GM12891 (cell line): ENCODE measurements at regions not wholly inside any gene's neighbourhood (a gene's known extent, or its start where the extent isn't known, plus 50 kb on each side); places are given as distances from the start of the nearest gene placed in this dataset.

Experiments used
- DNase-seq: peaks from one replicate; pipeline ENCODE4 v3.0.0; 2011; ENCODE audit warnings: low spot score; ENCODE audit not compliant: insufficient read length
- FAIRE-seq: peaks from 2 replicates; lab custom pipeline; 2011; peaks lifted over from hg19 to GRCh38; lab: Jason Lieb, UNC
- PAX5 ChIP-seq: IDR thresholded peaks from 2 replicates; pipeline ENCODE4 v1.6.1; 2011; ENCODE audit warnings: low read length, moderate library complexity, mild to moderate bottlenecking; ENCODE audit not compliant: insufficient read depth, severe bottlenecking
- POLR2A ChIP-seq: IDR thresholded peaks from 2 replicates; pipeline ENCODE4 v1.6.1; 2011; ENCODE audit warnings: low read depth, low read length, control low read depth
- POLR2AphosphoS5 ChIP-seq: IDR thresholded peaks from 2 replicates; pipeline ENCODE4 v1.6.1; 2011; ENCODE audit warnings: low read depth, low read length, control low read depth
- POU2F2 ChIP-seq: IDR thresholded peaks from 2 replicates; pipeline ENCODE4 v1.6.1; 2011; ENCODE audit warnings: low read depth, mild to moderate bottlenecking, control low read depth, low read length, moderate library complexity
- SPI1 ChIP-seq: IDR thresholded peaks from 2 replicates; pipeline ENCODE4 v1.6.1; 2011; ENCODE audit warnings: low read depth, low read length, control low read depth
- TAF1 ChIP-seq: IDR thresholded peaks from 2 replicates; pipeline ENCODE4 v1.6.1; 2011; ENCODE audit warnings: low read depth, low read length, control low read depth

GRCh38 chr16:76612497-76612896 is 335.3 kb downstream of the CNTNAP4 start:
- no peak for FAIRE-seq

GRCh38 chr16:76614269-76614668 is 337.1 kb downstream of the CNTNAP4 start:
- no peak for TF ChIP-seq POLR2AphosphoS5
- TF ChIP-seq POU2F2 = no peak
- TF ChIP-seq POLR2A = no peak
- no peak for TF ChIP-seq PAX5
- no peak for TF ChIP-seq TAF1
- TF ChIP-seq SPI1 = no peak
- DNase-seq (no peak), FAIRE-seq (no peak)

More at GRCh38 chr16:76612497-76612896, 335.3 kb downstream of the CNTNAP4 start:
- TF ChIP-seq POLR2A (no peak), POU2F2 (no peak), POLR2AphosphoS5 (no peak), TAF1 (no peak), PAX5 (no peak), SPI1 (no peak)
- no peak for DNase-seq

- DNase-seq (no peak), FAIRE-seq (no peak)
- no peak for TF ChIP-seq PAX5
- no peak for TF ChIP-seq TAF1
- TF ChIP-seq POU2F2 = no peak
- TF ChIP-seq POLR2A = no peak
- no peak for TF ChIP-seq POLR2AphosphoS5
- no peak for TF ChIP-seq SPI1
These were observed 345.7 kb downstream of the CNTNAP4 start for GRCh38 chr16:76622876-76623275.

GRCh38 chr16:76634847-76635697 is 357.9 kb downstream of the CNTNAP4 start:
- TF ChIP-seq POLR2AphosphoS5 (no peak), POU2F2 (no peak), SPI1 (no peak), TAF1 (no peak), POLR2A (no peak), PAX5 (no peak)
- no peak for FAIRE-seq
- no peak for DNase-seq

GRCh38 chr16:76639685-76640289 is 362.6 kb downstream of the CNTNAP4 start:
- DNase-seq (no peak), FAIRE-seq (peak; percentile 13)
- TF ChIP-seq PAX5 = no peak
- TF ChIP-seq TAF1 = no peak
- no peak for TF ChIP-seq POU2F2
- no peak for TF ChIP-seq POLR2AphosphoS5

GRCh38 chr16:76650582-76650981 is 373.4 kb downstream of the CNTNAP4 start:
- FAIRE-seq = no peak
- TF ChIP-seq PAX5 = no peak
- TF ChIP-seq SPI1 = no peak
- TF ChIP-seq TAF1 = no peak
- TF ChIP-seq POLR2A = no peak
- no peak for TF ChIP-seq POU2F2
- no peak for DNase-seq

- DNase-seq = no peak
- TF ChIP-seq PAX5 (no peak), SPI1 (no peak), POU2F2 (no peak), POLR2AphosphoS5 (no peak), TAF1 (no peak), POLR2A (no peak)
- peak; percentile 92 for FAIRE-seq
These were observed 376.3 kb downstream of the CNTNAP4 start for GRCh38 chr16:76653390-76654026.

GRCh38 chr16:76654088-76654820 is 377.1 kb downstream of the CNTNAP4 start:
- no peak for DNase-seq
- TF ChIP-seq POU2F2 (no peak), SPI1 (no peak), POLR2A (no peak), TAF1 (no peak), POLR2AphosphoS5 (no peak), PAX5 (no peak)
- no peak for FAIRE-seq

- TF ChIP-seq POLR2AphosphoS5 = no peak
- no peak for TF ChIP-seq TAF1
- no peak for DNase-seq
- FAIRE-seq = no peak
These were observed 379.8 kb downstream of the CNTNAP4 start for GRCh38 chr16:76656994-76657393.
